ENCODE measurements at regions not wholly inside any gene's neighbourhood (a gene's known extent, or its start where the extent isn't known, plus 50 kb on each side); places are given as distances from the start of the nearest gene placed in this dataset.

DNA sequence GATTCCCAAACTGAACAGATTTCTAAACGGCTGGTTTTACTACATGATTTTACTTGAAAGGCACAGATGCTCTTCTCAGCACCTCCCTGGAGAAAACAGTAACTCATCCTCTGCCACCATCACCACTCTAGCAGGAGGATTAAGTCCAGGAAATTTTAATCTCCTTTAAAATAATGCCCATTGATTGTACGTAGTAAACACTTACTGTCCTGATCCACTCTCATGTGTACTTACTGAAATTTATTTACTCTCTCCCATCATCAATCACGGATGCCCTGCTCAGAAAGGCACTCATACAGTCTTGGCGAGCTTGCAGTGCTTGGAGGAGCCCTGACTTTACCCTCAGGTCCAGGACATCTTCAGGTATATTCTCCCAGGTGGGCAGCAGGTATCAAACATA lies 239.8 kb upstream of the EGLN3 start (continued):
- TF ChIP-seq, protein P1, sequence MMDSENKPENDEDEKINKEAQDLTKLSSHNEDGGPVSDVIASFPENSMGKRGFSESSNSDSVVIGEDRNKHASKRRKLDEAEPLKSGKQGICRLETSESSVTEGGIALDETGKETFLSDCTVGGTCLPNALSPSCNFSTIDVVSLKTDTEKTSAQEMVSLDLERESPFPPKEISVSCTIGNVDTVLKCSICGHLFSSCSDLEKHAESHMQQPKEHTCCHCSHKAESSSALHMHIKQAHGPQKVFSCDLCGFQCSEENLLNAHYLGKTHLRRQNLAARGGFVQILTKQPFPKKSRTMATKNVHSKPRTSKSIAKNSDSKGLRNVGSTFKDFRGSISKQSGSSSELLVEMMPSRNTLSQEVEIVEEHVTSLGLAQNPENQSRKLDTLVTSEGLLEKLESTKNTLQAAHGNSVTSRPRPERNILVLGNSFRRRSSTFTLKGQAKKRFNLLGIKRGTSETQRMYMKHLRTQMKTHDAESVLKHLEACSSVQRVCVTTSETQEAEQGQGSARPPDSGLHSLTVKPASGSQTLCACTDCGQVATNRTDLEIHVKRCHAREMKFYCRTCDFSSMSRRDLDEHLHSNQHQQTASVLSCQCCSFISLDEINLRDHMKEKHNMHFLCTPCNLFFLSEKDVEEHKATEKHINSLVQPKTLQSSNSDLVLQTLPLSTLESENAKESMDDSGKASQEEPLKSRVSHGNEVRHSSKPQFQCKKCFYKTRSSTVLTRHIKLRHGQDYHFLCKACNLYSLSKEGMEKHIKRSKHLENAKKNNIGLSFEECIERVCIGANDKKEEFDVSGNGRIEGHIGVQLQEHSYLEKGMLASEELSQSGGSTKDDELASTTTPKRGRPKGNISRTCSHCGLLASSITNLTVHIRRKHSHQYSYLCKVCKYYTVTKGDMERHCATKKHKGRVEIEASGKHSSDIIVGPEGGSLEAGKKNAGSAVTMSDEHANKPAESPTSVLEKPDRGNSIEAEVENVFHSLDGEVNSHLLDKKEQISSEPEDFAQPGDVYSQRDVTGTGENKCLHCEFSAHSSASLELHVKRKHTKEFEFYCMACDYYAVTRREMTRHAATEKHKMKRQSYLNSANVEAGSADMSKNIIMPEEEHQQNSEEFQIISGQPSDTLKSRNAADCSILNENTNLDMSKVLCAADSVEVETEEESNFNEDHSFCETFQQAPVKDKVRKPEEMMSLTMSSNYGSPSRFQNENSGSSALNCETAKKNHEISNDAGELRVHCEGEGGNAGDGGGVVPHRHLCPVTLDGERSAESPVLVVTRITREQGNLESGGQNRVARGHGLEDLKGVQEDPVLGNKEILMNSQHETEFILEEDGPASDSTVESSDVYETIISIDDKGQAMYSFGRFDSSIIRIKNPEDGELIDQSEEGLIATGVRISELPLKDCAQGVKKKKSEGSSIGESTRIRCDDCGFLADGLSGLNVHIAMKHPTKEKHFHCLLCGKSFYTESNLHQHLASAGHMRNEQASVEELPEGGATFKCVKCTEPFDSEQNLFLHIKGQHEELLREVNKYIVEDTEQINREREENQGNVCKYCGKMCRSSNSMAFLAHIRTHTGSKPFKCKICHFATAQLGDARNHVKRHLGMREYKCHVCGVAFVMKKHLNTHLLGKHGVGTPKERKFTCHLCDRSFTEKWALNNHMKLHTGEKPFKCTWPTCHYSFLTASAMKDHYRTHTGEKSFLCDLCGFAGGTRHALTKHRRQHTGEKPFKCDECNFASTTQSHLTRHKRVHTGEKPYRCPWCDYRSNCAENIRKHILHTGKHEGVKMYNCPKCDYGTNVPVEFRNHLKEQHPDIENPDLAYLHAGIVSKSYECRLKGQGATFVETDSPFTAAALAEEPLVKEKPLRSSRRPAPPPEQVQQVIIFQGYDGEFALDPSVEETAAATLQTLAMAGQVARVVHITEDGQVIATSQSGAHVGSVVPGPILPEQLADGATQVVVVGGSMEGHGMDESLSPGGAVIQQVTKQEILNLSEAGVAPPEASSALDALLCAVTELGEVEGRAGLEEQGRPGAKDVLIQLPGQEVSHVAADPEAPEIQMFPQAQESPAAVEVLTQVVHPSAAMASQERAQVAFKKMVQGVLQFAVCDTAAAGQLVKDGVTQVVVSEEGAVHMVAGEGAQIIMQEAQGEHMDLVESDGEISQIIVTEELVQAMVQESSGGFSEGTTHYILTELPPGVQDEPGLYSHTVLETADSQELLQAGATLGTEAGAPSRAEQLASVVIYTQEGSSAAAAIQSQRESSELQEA (CRISPR knock-in tag; IDR thresholded peaks at IDR 0.05; ENCODE audit: not compliant biosample characterization) = no peak
- TF ChIP-seq, protein P2, sequence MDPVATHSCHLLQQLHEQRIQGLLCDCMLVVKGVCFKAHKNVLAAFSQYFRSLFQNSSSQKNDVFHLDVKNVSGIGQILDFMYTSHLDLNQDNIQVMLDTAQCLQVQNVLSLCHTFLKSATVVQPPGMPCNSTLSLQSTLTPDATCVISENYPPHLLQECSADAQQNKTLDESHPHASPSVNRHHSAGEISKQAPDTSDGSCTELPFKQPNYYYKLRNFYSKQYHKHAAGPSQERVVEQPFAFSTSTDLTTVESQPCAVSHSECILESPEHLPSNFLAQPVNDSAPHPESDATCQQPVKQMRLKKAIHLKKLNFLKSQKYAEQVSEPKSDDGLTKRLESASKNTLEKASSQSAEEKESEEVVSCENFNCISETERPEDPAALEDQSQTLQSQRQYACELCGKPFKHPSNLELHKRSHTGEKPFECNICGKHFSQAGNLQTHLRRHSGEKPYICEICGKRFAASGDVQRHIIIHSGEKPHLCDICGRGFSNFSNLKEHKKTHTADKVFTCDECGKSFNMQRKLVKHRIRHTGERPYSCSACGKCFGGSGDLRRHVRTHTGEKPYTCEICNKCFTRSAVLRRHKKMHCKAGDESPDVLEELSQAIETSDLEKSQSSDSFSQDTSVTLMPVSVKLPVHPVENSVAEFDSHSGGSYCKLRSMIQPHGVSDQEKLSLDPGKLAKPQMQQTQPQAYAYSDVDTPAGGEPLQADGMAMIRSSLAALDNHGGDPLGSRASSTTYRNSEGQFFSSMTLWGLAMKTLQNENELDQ (CRISPR knock-in tag; IDR thresholded peaks at IDR 0.05; ENCODE audit: borderline replicate concordance) = no peak

Data from HepG2 (cell line).